ENCODE measurements at regions not wholly inside any gene's neighbourhood (a gene's known extent, or its start where the extent isn't known, plus 50 kb on each side); places are given as distances from the start of the nearest gene placed in this dataset.
"Not testable (repeated sequence)": the region's sequence is repeated elsewhere in the genome, so short reads cannot be mapped to it uniquely, and the experiment has no call there.

DNA sequence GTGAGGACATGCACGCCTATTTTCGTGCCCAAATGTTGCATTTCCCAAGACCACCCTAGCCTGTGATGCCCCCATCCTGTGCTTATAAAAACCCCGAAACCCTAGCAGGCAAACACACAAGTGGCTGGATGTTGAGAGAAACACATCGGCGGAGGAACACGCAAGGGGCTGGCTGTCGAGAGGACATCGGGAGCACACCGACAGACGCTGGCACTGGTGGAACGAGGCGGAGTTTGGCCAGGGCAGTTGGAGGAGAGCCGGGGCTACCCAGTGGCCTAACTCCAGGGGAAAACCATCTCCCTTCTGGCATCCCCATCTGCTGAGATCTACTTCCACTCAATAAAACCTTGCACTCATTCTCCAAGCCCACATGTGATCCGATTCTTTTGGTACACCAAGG is 225.9 kb upstream of the GRIK2 start:
- ATAC-seq, result no peak
- in situ Hi-C loops (cut with MboI; ENCODE audit: low sequenced_read_pairs in 4 of 4) (no loop called here), intact Hi-C loops (cut with DNase I; ENCODE audit: low total_unique reads) (no loop called here)
- no peak overlapping the region for H3K4me3 ChIP-seq
- H3K4me1 ChIP-seq, result no peaks in the 10 kb centered on the region
- H3K9me3 ChIP-seq, result peaks cover 0 to 4% (median 0%) of the 10 kb centered on the region in 3 donors
- no peak for DNase-seq
- H3K27ac ChIP-seq, result no peak overlapping the region
- no peak for TF ChIP-seq POLR2A (IDR thresholded peaks at IDR 0.05)
- no peak for TF ChIP-seq CTCF (IDR thresholded peaks at IDR 0.05 in 4 of 5, conservative IDR thresholded peaks at IDR 0.05 in 1 of 5)
- no peaks in the 10 kb centered on the region for H3K36me3 ChIP-seq
- no peaks in the 10 kb centered on the region for H3K27me3 ChIP-seq

GRCh38 chr6:101171049-101171448 is 222.5 kb upstream of the GRIK2 start:
- intact Hi-C loops (cut with DNase I; ENCODE audit: low total_unique reads); DNase-seq; in situ Hi-C loops (cut with MboI; ENCODE audit: low sequenced_read_pairs in 4 of 4); H3K27me3 ChIP-seq; ATAC-seq; H3K9me3 ChIP-seq; H3K27ac ChIP-seq; H3K36me3 ChIP-seq; H3K4me3 ChIP-seq; H3K4me1 ChIP-seq: not testable (repeated sequence)

DNA sequence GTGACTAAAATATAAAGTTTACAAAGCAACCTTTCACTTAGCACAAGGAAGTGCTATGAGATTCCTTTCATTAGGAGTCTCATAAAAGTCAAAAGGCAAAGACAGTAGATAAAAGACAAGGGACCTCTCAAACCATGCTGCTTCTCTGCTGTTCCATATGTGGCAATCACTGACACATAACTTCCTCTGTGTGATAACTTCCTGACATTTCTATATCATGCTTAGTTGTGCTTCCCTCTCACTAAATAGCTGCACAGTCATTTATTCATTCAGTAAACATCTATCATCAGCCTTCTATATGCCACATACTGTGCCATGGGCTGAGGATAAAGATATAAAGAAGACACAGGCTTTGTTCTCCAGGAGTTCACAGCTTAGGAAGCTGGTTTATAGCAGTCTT is 214.8 kb upstream of the GRIK2 start:
- DNase-seq (no peak), ATAC-seq (no peak)
- in situ Hi-C loops (cut with MboI; ENCODE audit: low sequenced_read_pairs in 4 of 4) (no loop called here), intact Hi-C loops (cut with DNase I; ENCODE audit: low total_unique reads) (no loop called here)
- H3K27ac ChIP-seq, result no peak overlapping the region
- H3K36me3 ChIP-seq, result no peaks in the 10 kb centered on the region
- H3K4me3 ChIP-seq, result no peak overlapping the region
- no peaks in the 10 kb centered on the region for H3K4me1 ChIP-seq
- H3K9me3 ChIP-seq, result no peaks in the 10 kb centered on the region
- no peaks in the 10 kb centered on the region for H3K27me3 ChIP-seq
- no peak for TF ChIP-seq CTCF (IDR thresholded peaks at IDR 0.05 in 4 of 5, conservative IDR thresholded peaks at IDR 0.05 in 1 of 5)
- no peak for TF ChIP-seq POLR2A (IDR thresholded peaks at IDR 0.05)

DNA sequence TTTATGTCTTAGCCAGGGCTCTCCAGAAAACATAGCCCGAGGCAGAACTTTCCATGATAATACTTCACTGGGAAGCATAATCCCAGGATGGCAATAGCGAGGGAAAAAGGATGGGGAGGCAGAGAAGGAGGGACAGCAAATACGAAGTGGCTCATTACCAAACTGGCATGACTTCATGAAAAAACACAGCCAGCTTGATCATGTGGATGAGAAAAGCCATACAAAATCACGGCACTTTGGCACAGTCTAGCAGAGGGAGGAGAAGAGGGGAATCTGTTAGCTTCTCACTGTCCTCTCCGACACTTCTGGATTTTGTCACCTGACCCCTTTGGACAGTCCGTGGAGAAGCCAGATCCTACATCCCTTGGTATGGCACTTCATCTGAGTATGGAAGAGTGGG is 212.5 kb upstream of the GRIK2 start:
- in situ Hi-C loops (cut with MboI; ENCODE audit: low sequenced_read_pairs in 4 of 4), result no loop called here
- Histone ChIP-seq H3K4me1 (no peaks in the 10 kb centered on the region), H3K36me3 (no peaks in the 10 kb centered on the region), H3K27ac (no peak overlapping the region), H3K4me3 (no peak overlapping the region), H3K9me3 (no peaks in the 10 kb centered on the region), H3K27me3 (no peaks in the 10 kb centered on the region)
- TF ChIP-seq CTCF (IDR thresholded peaks at IDR 0.05 in 4 of 5, conservative IDR thresholded peaks at IDR 0.05 in 1 of 5) (no peak), POLR2A (IDR thresholded peaks at IDR 0.05) (no peak)
- intact Hi-C loops (cut with DNase I; ENCODE audit: low total_unique reads), result no loop called here
- ATAC-seq, result no peak
- DNase-seq, result no peak

GRCh38 chr6:101188285-101188798 is 205.2 kb upstream of the GRIK2 start:
- H3K27ac ChIP-seq; H3K27me3 ChIP-seq; H3K4me3 ChIP-seq; ATAC-seq; in situ Hi-C loops (cut with MboI; ENCODE audit: low sequenced_read_pairs in 4 of 4); DNase-seq; H3K4me1 ChIP-seq; H3K36me3 ChIP-seq; H3K9me3 ChIP-seq; intact Hi-C loops (cut with DNase I; ENCODE audit: low total_unique reads): not testable (repeated sequence)

GRCh38 chr6:101195588-101195987 is 197.9 kb upstream of the GRIK2 start:
- ATAC-seq (no peak), DNase-seq (no peak)
- H3K36me3 ChIP-seq, result no peaks in the 10 kb centered on the region
- H3K4me3 ChIP-seq, result no peak overlapping the region
- H3K9me3 ChIP-seq, result no peaks in the 10 kb centered on the region
- intact Hi-C loops (cut with DNase I; ENCODE audit: low total_unique reads) (no loop called here), in situ Hi-C loops (cut with MboI; ENCODE audit: low sequenced_read_pairs in 4 of 4) (no loop called here)
- H3K27ac ChIP-seq, result no peak overlapping the region
- no peak for TF ChIP-seq POLR2A (IDR thresholded peaks at IDR 0.05)
- TF ChIP-seq CTCF (IDR thresholded peaks at IDR 0.05 in 4 of 5, conservative IDR thresholded peaks at IDR 0.05 in 1 of 5), result no peak
- no peaks in the 10 kb centered on the region for H3K27me3 ChIP-seq
- no peaks in the 10 kb centered on the region for H3K4me1 ChIP-seq

Measured in gastrocnemius medialis (tissue), 4 donors.